Caco-2 (cell line): ENCODE measurements at regions not wholly inside any gene's neighbourhood (a gene's known extent, or its start where the extent isn't known, plus 50 kb on each side); places are given as distances from the start of the nearest gene placed in this dataset.

ENCODE experiments used
- BruUV-seq: library from RNA; stranded (reverse); fragments of 400-500 nt; replicated peaks from 2 replicates; lab custom pipeline; 2021; lab: Mats Ljungman, UMichigan
- CTCF ChIA-PET: fragments of 300-600 bp; sonication (Branson Sonifier 250); formaldehyde crosslinking; loops from one replicate; lab custom pipeline; 2022; ENCODE audit warnings: antibody characterized with exemption; lab: Charles Lee
- POLR2A ChIA-PET: fragments of 300-600 bp; sonication (Branson Sonifier 250); formaldehyde crosslinking; loops from one replicate; lab custom pipeline; 2022; ENCODE audit warnings: antibody characterized with exemption; lab: Charles Lee
- DNase-seq, 2 experiments: peaks; one replicate each; pipeline versions ENCODE4 v3.0.0 to v3.0.0-alpha.2; 2020 to 2022
- H3K27me3 ChIP-seq: replicated peaks from 2 replicates; pipeline ENCODE4 v1.6.0; 2011; ENCODE audit warnings: low read length; ENCODE audit not compliant: control insufficient read depth, insufficient read depth
- H3K36me3 ChIP-seq: 2 replicates; pipeline ENCODE4 v1.5.1; 2011; ENCODE audit warnings: low read length; ENCODE audit not compliant: control insufficient read depth, insufficient read depth
- H3K4me1 ChIP-seq: fragments of 250-450 bp; sonication (Bioruptor Pico); 2 replicates; pipeline ENCODE4 v1.5.1; 2020; ENCODE audit warnings: mild to moderate bottlenecking
- H3K4me3 ChIP-seq: 2 replicates; pipeline ENCODE4 v1.5.1; 2011; ENCODE audit warnings: low read depth, mild to moderate bottlenecking, control low read depth, low read length
- H3K9me3 ChIP-seq: fragments of 250-450 bp; sonication (Bioruptor Pico); 2 replicates; pipeline ENCODE4 v1.5.1; 2020; ENCODE audit warnings: mild to moderate bottlenecking, moderate library complexity
- H3K27ac Mint-ChIP-seq: one replicate; pipeline ENCODE4 v1.8.0; 2022; ENCODE audit warnings: mixed read lengths; ENCODE audit not compliant: unreplicated experiment
- H3K27me3 Mint-ChIP-seq: one replicate; pipeline ENCODE4 v1.8.0; 2022; ENCODE audit warnings: mixed read lengths; ENCODE audit not compliant: insufficient read depth, unreplicated experiment
- H3K36me3 Mint-ChIP-seq: one replicate; pipeline ENCODE4 v1.8.0; 2022; ENCODE audit warnings: mild to moderate bottlenecking, mixed read lengths; ENCODE audit not compliant: insufficient read depth, unreplicated experiment
- H3K4me1 Mint-ChIP-seq: one replicate; pipeline ENCODE4 v1.8.0; 2022; ENCODE audit warnings: low read depth, mixed read lengths; ENCODE audit not compliant: unreplicated experiment
- H3K4me3 Mint-ChIP-seq: one replicate; pipeline ENCODE4 v1.8.0; 2022; ENCODE audit warnings: mild to moderate bottlenecking, moderate library complexity, mixed read lengths; ENCODE audit not compliant: unreplicated experiment
- H3K9me3 Mint-ChIP-seq: one replicate; pipeline ENCODE4 v1.8.0; 2022; ENCODE audit warnings: mixed read lengths; ENCODE audit not compliant: unreplicated experiment
- intact Hi-C: fragments of 100-400 bp; cut with micrococcal nuclease; formaldehyde crosslinking; loops from one replicate; pipeline ENCODE4 v1.10.0; 2022; ENCODE audit not compliant: unreplicated experiment
- TF ChIP-seq, protein P1 (sequence below), 2 experiments: fragments of 200-600 bp in 1 of 2; IDR thresholded peaks; 1 replicate in 1 of 2; 2 replicates in 1 of 2; pipeline versions ENCODE4 v1.5.1 to v1.8.0; 2011 to 2022; ENCODE audit warnings: antibody characterized with exemption in 1 of 2, control low read depth in 1 of 2, inconsistent platforms in 1 of 2, low read depth in 1 of 2, low read length in 1 of 2, mild to moderate bottlenecking in 1 of 2, moderate library complexity in 1 of 2; ENCODE audit not compliant: insufficient read depth in 1 of 2, severe bottlenecking in 1 of 2, unreplicated experiment in 1 of 2

DNA sequence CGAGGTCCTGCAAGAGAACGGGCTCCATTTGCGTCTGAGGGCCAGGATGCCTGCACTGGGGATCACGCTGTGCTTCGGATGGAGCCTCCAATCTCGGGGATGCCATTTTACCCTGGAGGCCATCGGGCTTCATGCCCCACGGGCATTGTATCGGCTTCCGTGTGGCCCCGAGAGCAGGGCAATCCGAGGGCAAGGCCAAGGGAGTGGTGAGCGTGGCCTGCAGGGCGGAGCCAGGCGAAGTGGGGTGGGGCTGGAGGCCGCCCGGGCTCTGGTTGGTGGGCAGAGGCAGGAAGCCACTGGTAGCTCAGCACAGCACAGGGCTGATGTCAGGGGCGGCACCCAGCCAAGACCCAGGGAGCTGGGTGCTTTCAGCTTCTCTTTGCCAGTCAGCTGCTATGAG lies 57.5 kb upstream of the BHLHE23 start:
- no peak overlapping the region for H3K4me3 ChIP-seq
- H3K9me3 ChIP-seq: no peaks in the 10 kb centered on the region
- no TSS peak for BruUV-seq
- peak in 1 of 2 experiments; percentile 41 for DNase-seq
- no peaks in the 10 kb centered on the region for H3K4me1 ChIP-seq
- intact Hi-C loops: no loop called here
- no peaks in the 10 kb centered on the region for H3K27me3 ChIP-seq
- Mint-ChIP-seq H3K4me1 (no peaks in the 10 kb centered on the region), H3K9me3 (peaks cover 11% of the 10 kb centered on the region), H3K27me3 (peaks cover 8% of the 10 kb centered on the region), H3K27ac (no peak overlapping the region), H3K4me3 (no peak overlapping the region), H3K36me3 (no peaks in the 10 kb centered on the region)
- ChIA-PET CTCF (interaction anchor here (0.9 kb wide), 1 partner anchor 22 kb away, joined by 3 read pairs; no protein-coding TSS in a partner anchor), POLR2A (no interaction called here)
- TF ChIP-seq, protein P1, sequence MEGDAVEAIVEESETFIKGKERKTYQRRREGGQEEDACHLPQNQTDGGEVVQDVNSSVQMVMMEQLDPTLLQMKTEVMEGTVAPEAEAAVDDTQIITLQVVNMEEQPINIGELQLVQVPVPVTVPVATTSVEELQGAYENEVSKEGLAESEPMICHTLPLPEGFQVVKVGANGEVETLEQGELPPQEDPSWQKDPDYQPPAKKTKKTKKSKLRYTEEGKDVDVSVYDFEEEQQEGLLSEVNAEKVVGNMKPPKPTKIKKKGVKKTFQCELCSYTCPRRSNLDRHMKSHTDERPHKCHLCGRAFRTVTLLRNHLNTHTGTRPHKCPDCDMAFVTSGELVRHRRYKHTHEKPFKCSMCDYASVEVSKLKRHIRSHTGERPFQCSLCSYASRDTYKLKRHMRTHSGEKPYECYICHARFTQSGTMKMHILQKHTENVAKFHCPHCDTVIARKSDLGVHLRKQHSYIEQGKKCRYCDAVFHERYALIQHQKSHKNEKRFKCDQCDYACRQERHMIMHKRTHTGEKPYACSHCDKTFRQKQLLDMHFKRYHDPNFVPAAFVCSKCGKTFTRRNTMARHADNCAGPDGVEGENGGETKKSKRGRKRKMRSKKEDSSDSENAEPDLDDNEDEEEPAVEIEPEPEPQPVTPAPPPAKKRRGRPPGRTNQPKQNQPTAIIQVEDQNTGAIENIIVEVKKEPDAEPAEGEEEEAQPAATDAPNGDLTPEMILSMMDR (IDR thresholded peaks at IDR 0.05; ENCODE audit: insufficient read depth in 1 of 2, low read depth in 1 of 2, low read length in 1 of 2, severe bottlenecking in 1 of 2, unreplicated experiment in 1 of 2): no peak
- H3K36me3 ChIP-seq: no peaks in the 10 kb centered on the region

DNA sequence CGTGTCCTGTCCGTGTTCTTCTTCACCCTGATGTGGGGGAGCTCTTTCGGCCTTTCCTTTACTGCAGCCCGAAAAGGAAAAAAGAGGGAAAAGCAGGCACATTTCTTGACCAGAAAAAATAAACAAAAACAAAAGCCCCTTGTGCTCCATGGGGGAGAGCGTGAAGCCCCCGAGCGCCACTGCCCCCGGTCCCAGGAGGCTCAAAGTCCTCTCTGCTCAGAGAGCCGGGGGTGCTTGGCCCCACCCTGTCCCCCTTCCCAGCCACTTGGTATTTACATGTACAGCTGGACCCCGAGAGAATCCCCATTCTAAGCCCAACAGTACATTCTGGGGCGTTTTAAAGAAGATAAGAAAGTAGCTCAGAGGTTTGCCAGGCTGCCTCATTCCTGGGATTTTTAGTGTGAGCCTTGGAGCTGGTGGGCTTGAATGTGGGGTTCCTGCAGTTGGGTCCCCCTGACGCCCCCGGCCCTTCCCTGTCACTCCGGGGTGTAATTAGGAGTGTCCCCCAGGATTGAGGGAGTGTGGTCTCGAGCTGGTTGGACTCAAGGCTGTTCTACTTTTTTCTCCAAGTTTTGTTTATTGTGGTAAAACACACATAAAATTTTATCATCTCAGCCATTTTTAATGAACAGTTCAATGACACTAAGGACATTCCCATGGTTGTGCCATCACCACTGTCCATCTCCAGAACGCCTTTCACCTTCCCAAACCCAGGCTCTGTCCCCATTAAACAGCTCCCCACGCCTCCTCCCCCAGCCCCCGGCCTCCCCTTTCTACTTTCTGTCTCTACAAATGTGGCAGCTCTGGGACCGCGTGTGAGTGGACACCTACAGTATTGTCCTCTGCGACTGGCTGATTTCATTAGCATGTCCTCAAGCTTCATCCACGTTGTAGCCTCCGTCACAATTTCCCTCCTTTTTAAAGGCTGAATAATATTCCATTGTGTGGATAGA lies 55.7 kb upstream of the BHLHE23 start:
- intact Hi-C loops: no loop called here
- Histone ChIP-seq H3K4me3 (no peak overlapping the region), H3K4me1 (no peaks in the 10 kb centered on the region), H3K27me3 (no peaks in the 10 kb centered on the region), H3K36me3 (no peaks in the 10 kb centered on the region), H3K9me3 (no peaks in the 10 kb centered on the region)
- ChIA-PET CTCF (interaction anchor here (0.6 kb wide), 1 partner anchor 161 kb away, joined by 6 read pairs; no protein-coding TSS in a partner anchor), POLR2A (no interaction called here)
- peak in 1 of 2 experiments; percentile 31 for DNase-seq
- TF ChIP-seq, protein P1 (IDR thresholded peaks at IDR 0.05; ENCODE audit: insufficient read depth in 1 of 2, low read depth in 1 of 2, low read length in 1 of 2, severe bottlenecking in 1 of 2, unreplicated experiment in 1 of 2): no peak
- Mint-ChIP-seq H3K9me3 (peaks cover 11% of the 10 kb centered on the region), H3K27me3 (peaks cover 8% of the 10 kb centered on the region), H3K27ac (no peak overlapping the region), H3K4me3 (no peak overlapping the region), H3K36me3 (no peaks in the 10 kb centered on the region), H3K4me1 (no peaks in the 10 kb centered on the region)
- BruUV-seq: no TSS peak

DNA sequence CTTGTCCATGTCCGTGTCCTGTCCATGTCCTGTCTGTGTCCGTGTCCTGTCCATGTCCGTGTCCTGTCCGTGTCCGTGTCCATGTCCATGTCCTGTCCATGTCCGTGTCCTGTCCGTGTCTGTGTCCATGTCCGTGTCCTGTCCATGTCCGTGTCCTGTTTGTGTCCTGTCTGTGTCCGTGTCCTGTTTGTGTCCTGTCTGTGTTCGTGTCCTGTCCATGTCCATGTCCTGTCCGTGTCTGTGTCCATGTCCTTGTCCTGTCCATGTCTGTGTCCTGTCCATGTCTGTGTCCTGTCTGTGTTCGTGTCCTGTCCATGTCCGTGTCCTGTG lies 55.0 kb upstream of the BHLHE23 start:
- TF ChIP-seq, protein P1 (IDR thresholded peaks at IDR 0.05; ENCODE audit: insufficient read depth in 1 of 2, low read depth in 1 of 2, low read length in 1 of 2, severe bottlenecking in 1 of 2, unreplicated experiment in 1 of 2): no peak
- no peaks in the 10 kb centered on the region for H3K4me1 ChIP-seq
- H3K4me1 Mint-ChIP-seq: no peaks in the 10 kb centered on the region
- no TSS peak for BruUV-seq
- POLR2A ChIA-PET: no interaction called here
- H3K36me3 ChIP-seq: no peaks in the 10 kb centered on the region
- H3K27me3 ChIP-seq: no peaks in the 10 kb centered on the region
- H3K4me3 ChIP-seq: no peak overlapping the region
- H3K27ac Mint-ChIP-seq: no peak overlapping the region
- no peaks in the 10 kb centered on the region for H3K36me3 Mint-ChIP-seq
- DNase-seq: peak in 1 of 2 experiments; percentile 40
- H3K9me3 Mint-ChIP-seq: peaks cover 11% of the 10 kb centered on the region
- H3K9me3 ChIP-seq: no peaks in the 10 kb centered on the region
- peaks cover 8% of the 10 kb centered on the region for H3K27me3 Mint-ChIP-seq
- intact Hi-C loops: no loop called here
- CTCF ChIA-PET: no interaction called here
- H3K4me3 Mint-ChIP-seq: no peak overlapping the region
